WI38 (cell line): ENCODE measurements at regions not wholly inside any gene's neighbourhood (a gene's known extent, or its start where the extent isn't known, plus 50 kb on each side); places are given as distances from the start of the nearest gene placed in this dataset.

Experiments
- H3K4me3 ChIP-seq: 2 replicates; pipeline ENCODE4 v1.5.1; 2011; ENCODE audit warnings: low read depth, mild to moderate bottlenecking, control low read depth, low read length
- TF ChIP-seq, protein P1 (sequence below): IDR thresholded peaks from 2 replicates; pipeline ENCODE4 v1.5.1; 2012; ENCODE audit warnings: low read depth, mild to moderate bottlenecking, control low read depth, low read length

DNA sequence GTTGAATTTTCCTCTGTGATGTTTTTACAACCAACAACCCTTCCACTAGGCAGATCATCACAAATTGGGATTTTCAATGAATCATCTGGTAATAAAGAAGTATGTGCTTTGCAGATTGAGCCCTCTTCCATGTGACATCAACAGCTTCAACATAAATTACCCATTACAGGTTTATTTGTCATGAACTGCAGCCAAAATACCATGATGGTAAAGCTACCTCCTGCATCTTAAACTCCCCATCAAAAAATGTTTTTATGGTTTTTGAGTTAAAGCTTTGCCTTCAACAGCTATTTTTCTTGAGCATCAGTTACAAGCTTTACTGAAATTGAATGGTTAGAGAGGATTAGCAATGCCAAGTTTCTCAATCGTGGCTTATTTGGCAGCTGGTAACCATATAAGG, 211.4 kb upstream of the TUSC1 start:
- no peak overlapping the region for H3K4me3 ChIP-seq
- TF ChIP-seq, protein P1, sequence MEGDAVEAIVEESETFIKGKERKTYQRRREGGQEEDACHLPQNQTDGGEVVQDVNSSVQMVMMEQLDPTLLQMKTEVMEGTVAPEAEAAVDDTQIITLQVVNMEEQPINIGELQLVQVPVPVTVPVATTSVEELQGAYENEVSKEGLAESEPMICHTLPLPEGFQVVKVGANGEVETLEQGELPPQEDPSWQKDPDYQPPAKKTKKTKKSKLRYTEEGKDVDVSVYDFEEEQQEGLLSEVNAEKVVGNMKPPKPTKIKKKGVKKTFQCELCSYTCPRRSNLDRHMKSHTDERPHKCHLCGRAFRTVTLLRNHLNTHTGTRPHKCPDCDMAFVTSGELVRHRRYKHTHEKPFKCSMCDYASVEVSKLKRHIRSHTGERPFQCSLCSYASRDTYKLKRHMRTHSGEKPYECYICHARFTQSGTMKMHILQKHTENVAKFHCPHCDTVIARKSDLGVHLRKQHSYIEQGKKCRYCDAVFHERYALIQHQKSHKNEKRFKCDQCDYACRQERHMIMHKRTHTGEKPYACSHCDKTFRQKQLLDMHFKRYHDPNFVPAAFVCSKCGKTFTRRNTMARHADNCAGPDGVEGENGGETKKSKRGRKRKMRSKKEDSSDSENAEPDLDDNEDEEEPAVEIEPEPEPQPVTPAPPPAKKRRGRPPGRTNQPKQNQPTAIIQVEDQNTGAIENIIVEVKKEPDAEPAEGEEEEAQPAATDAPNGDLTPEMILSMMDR, result no peak

DNA sequence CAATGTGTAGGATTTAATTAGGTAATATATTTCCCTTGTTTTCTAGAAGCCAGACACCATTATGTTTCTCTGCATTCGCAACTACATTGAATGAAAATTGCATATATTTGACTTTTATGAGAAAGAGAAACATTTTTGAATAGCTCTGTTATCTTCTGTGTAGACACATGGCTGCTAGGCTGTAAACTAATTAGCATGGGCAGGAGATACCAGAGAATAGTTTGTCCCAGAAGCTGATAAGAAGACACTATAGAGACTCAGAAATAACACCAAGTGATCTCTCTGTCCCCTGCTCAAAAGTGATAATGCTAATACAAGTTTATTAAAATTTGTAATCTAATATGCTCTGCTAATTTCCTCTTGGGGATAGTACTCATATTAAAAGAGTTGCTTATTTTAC, 198.0 kb upstream of the TUSC1 start:
- TF ChIP-seq, protein P1, result no peak
- H3K4me3 ChIP-seq, result no peak overlapping the region

DNA sequence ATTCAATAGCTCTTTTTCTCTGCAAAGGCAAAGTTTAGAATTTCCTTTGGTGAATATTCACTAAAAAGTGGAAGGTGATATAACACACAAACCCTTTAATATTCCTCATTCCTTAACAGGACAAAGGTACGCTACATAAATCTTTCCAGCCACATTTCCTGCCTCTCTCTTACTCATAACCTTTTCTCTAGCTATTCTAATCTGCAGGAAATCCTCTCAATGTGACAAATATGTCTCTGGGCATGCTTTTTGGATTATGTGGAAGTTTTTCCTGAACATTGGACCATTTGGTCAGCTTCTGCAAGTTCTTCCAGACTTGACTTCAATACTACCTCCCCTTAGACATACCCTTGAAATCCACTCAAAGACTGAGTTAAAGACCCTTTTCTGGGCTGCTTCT, 186.3 kb upstream of the TUSC1 start:
- no peak overlapping the region for H3K4me3 ChIP-seq
- TF ChIP-seq, protein P1, result no peak

DNA sequence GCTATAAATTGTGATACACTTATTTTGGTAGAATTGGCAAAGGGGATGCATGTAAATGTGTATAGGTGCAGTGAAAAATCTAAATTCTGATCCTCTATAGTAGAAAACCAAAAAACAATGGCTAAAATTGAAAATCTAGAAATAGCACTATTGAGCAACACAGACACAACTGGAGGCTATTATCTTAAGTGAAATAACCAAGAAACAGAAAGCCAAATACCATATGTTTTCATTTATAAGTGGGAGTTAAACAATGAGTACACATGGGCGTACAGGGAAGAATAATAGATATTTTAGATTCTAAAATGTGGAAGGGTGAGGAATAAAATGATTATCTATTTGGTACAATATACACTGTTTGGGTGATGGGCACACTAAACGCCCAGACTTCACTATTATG, 183.2 kb upstream of the TUSC1 start:
- TF ChIP-seq, protein P1, result no peak
- no peak overlapping the region for H3K4me3 ChIP-seq

DNA sequence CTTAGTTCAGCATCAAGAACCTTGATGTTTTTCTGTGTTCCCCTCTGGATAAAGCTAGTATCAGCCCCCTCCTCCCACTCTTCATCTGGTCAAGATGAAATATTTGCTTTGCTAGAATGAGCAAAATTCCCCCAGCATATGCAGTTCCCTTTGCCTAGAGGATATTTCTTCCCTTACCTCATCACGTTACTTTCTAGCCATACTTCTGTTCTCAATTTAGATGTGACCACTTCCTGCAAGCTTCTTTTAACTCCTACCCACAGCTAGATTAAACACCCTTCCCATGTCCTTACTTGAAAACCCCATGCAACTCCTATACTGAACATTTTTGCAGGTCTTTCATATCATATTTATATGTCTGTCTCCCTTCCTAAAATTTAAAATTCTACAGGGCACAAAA, 178.9 kb upstream of the TUSC1 start:
- TF ChIP-seq, protein P1, result no peak
- no peak overlapping the region for H3K4me3 ChIP-seq

DNA sequence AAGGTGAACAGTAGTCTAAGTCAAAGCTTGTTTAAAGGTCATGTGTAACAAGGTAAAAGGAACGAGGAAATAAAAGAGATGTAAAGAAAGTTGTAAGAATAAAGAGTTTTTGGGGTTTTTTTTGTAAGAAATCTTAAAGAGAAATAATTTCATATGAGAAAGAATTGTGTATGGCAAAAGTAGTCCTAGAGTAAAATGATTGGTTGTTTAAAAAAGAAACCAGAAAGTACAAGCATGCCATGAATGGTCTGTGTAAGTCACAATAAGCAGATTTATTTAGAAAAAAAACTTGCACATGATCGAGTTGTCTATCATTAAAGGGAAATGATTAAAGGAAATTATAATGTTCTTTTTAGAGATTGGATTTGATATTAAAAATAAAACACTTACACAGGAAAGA, 172.6 kb upstream of the TUSC1 start:
- TF ChIP-seq, protein P1, result no peak
- no peak overlapping the region for H3K4me3 ChIP-seq

DNA sequence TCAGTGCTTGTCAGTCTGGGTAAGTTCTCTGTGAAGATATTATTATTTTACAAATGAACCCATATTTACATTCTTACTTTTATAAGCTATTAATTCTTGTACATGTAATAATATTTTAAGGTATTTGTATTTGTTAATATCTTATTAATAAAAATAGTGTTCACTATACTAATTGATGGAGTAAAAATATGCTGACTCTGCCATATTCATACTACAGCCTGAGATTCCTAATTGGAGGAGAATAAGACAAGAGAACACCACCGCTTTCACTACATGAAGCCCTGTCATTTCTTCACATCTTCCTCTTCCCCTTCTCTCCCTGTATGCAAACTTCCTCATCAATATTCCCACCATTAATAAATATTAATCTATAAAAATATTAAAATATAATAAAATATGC, 167.6 kb upstream of the TUSC1 start:
- H3K4me3 ChIP-seq, result no peak overlapping the region
- TF ChIP-seq, protein P1, result no peak
